Hepatocyte (in vitro differentiated cells): ENCODE measurements at regions not wholly inside any gene's neighbourhood (a gene's known extent, or its start where the extent isn't known, plus 50 kb on each side); places are given as distances from the start of the nearest gene placed in this dataset.

Experiments
- DNase-seq: peaks from one replicate; pipeline ENCODE4 v3.0.0-alpha.2; 2016; ENCODE audit warnings: low spot score
- H2AFZ ChIP-seq: fragments of 200-600 bp; sonication (generic); 2 replicates; pipeline ENCODE4 v1.6.0; 2016; ENCODE audit warnings: antibody characterized with exemption, mild to moderate bottlenecking
- H3K27ac ChIP-seq: fragments of 200-600 bp; sonication (generic); 2 replicates; pipeline ENCODE4 v1.5.1; 2016; ENCODE audit warnings: mild to moderate bottlenecking
- H3K27me3 ChIP-seq: fragments of 200-600 bp; sonication (generic); 2 replicates; pipeline ENCODE4 v1.6.1; 2016
- H3K36me3 ChIP-seq: fragments of 200-600 bp; sonication (generic); replicated peaks from 2 replicates; pipeline ENCODE4 v1.5.1; 2016; ENCODE audit warnings: low read depth; ENCODE audit not compliant: insufficient read depth
- H3K4me1 ChIP-seq: fragments of 200-600 bp; sonication (generic); 2 replicates; pipeline ENCODE4 v1.5.1; 2016; ENCODE audit warnings: mild to moderate bottlenecking, moderate library complexity; ENCODE audit not compliant: insufficient read depth
- H3K4me2 ChIP-seq: fragments of 200-600 bp; sonication (generic); 2 replicates; pipeline ENCODE4 v1.6.0; 2016
- H3K4me3 ChIP-seq: fragments of 200-600 bp; sonication (generic); 2 replicates; pipeline ENCODE4 v1.5.1; 2016; ENCODE audit warnings: mild to moderate bottlenecking
- H3K79me2 ChIP-seq: fragments of 200-600 bp; sonication (generic); 2 replicates; pipeline ENCODE4 v1.6.0; 2017; ENCODE audit warnings: mild to moderate bottlenecking
- H3K9me2 ChIP-seq: fragments of 200-600 bp; sonication (generic); replicated peaks from 2 replicates; pipeline ENCODE4 v1.6.0; 2017; ENCODE audit warnings: mild to moderate bottlenecking; ENCODE audit not compliant: insufficient read depth
- H3K9me3 ChIP-seq: fragments of 200-600 bp; sonication (generic); 2 replicates; pipeline ENCODE4 v1.5.1; 2016; ENCODE audit warnings: low read depth, mild to moderate bottlenecking
- H4K20me1 ChIP-seq: fragments of 200-600 bp; sonication (generic); 2 replicates; pipeline ENCODE4 v1.6.0; 2016; ENCODE audit warnings: mild to moderate bottlenecking; ENCODE audit not compliant: insufficient read depth, poor library complexity, severe bottlenecking
- CTCF ChIP-seq: fragments of 200-600 bp; sonication (generic); IDR thresholded peaks from 2 replicates; pipeline ENCODE4 v1.5.1; 2016; ENCODE audit warnings: antibody characterized with exemption, mild to moderate bottlenecking; ENCODE audit not compliant: poor library complexity
- EZH2 ChIP-seq: fragments of 200-600 bp; sonication (generic); IDR thresholded peaks from 2 replicates; pipeline ENCODE4 v1.6.1; 2016; ENCODE audit warnings: antibody characterized with exemption, mild to moderate bottlenecking, borderline replicate concordance
- EZH2phosphoT487 ChIP-seq: fragments of 200-600 bp; sonication (generic); IDR thresholded peaks from one replicate; pipeline ENCODE4 v1.6.1; 2018; ENCODE audit warnings: antibody characterized with exemption, mild to moderate bottlenecking, low read depth, moderate library complexity; ENCODE audit not compliant: unreplicated experiment, severe bottlenecking
- WGBS: methylation state at CpG from one replicate; pipeline ENCODE4 v1.1.6; 2016; ENCODE audit warnings: low lambda C conversion rate; ENCODE audit errors: missing lambda C conversion rate; 5-methylcytosine and 5-hydroxymethylcytosine counted together

GRCh38 chr17:63331301-63332061, 114.6 kb downstream of the CYB561 start:
- no peak for DNase-seq
- Histone ChIP-seq H2AFZ (no peak overlapping the region), H3K27me3 (no peaks in the 10 kb centered on the region), H4K20me1 (no peaks in the 10 kb centered on the region), H3K4me2 (no peak overlapping the region), H3K4me1 (no peaks in the 10 kb centered on the region), H3K27ac (no peak overlapping the region), H3K36me3 (no peaks in the 10 kb centered on the region), H3K9me3 (no peaks in the 10 kb centered on the region), H3K4me3 (no peak overlapping the region), H3K9me2 (no peaks in the 10 kb centered on the region), H3K79me2 (no peaks in the 10 kb centered on the region)
- 84% methylated on average over 8 of the region's 8 CpGs for WGBS
- no peak for TF ChIP-seq EZH2
- no peak for TF ChIP-seq CTCF
- no peak for TF ChIP-seq EZH2phosphoT487

- TF ChIP-seq EZH2 (no peak), EZH2phosphoT487 (no peak), CTCF (no peak)
- WGBS: 93% methylated on average over 2 of the region's 2 CpGs
- no peak for DNase-seq
- Histone ChIP-seq H3K27ac (no peak overlapping the region), H3K27me3 (no peaks in the 10 kb centered on the region), H4K20me1 (no peaks in the 10 kb centered on the region), H3K79me2 (no peaks in the 10 kb centered on the region), H3K9me2 (no peaks in the 10 kb centered on the region), H3K9me3 (no peaks in the 10 kb centered on the region), H3K36me3 (no peaks in the 10 kb centered on the region), H3K4me1 (no peaks in the 10 kb centered on the region), H3K4me3 (no peak overlapping the region), H3K4me2 (no peak overlapping the region), H2AFZ (no peak overlapping the region)
These were observed 113.8 kb downstream of the CYB561 start for GRCh38 chr17:63332286-63332685.

- DNase-seq: no peak
- Histone ChIP-seq H3K27ac (no peak overlapping the region), H3K4me3 (no peak overlapping the region), H2AFZ (no peak overlapping the region), H3K36me3 (no peaks in the 10 kb centered on the region), H3K9me3 (no peaks in the 10 kb centered on the region), H3K4me1 (no peaks in the 10 kb centered on the region), H3K27me3 (no peaks in the 10 kb centered on the region), H3K9me2 (no peaks in the 10 kb centered on the region), H3K79me2 (no peaks in the 10 kb centered on the region), H4K20me1 (no peaks in the 10 kb centered on the region), H3K4me2 (no peak overlapping the region)
- TF ChIP-seq CTCF (no peak), EZH2phosphoT487 (no peak), EZH2 (no peak)
- WGBS: 97% methylated on average over 1 of the region's 1 CpG
These were observed 112.2 kb downstream of the CYB561 start for GRCh38 chr17:63333869-63334268.
